ENCODE measurements at regions not wholly inside any gene's neighbourhood (a gene's known extent, or its start where the extent isn't known, plus 50 kb on each side); places are given as distances from the start of the nearest gene placed in this dataset.

DNA sequence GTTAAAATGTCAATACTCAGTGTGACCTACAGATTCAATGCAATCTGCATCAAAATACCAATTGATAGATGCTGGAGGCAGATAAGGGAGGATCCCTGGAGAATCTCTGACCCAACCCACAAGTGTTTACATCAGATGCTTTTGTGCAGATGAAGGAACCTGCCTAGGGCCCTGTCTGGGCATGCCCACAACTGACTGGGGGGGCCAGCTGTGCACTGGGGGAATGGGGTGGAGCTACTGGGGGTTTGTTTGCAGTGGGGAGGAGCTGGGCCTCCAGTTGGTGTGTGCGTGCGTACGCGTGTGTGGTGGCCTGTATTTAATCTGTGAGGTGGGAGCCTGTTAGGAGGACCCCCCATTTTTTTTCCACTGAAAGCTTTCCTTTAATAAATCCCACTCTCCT is 244.9 kb downstream of the TRIM36 start:
- TF ChIP-seq, protein P1, sequence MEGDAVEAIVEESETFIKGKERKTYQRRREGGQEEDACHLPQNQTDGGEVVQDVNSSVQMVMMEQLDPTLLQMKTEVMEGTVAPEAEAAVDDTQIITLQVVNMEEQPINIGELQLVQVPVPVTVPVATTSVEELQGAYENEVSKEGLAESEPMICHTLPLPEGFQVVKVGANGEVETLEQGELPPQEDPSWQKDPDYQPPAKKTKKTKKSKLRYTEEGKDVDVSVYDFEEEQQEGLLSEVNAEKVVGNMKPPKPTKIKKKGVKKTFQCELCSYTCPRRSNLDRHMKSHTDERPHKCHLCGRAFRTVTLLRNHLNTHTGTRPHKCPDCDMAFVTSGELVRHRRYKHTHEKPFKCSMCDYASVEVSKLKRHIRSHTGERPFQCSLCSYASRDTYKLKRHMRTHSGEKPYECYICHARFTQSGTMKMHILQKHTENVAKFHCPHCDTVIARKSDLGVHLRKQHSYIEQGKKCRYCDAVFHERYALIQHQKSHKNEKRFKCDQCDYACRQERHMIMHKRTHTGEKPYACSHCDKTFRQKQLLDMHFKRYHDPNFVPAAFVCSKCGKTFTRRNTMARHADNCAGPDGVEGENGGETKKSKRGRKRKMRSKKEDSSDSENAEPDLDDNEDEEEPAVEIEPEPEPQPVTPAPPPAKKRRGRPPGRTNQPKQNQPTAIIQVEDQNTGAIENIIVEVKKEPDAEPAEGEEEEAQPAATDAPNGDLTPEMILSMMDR (IDR thresholded peaks at IDR 0.05): no peak
- TF ChIP-seq EZH2 (IDR thresholded peaks at IDR 0.05): no peak
